MM.1S (cell line): ENCODE measurements at regions not wholly inside any gene's neighbourhood (a gene's known extent, or its start where the extent isn't known, plus 50 kb on each side); places are given as distances from the start of the nearest gene placed in this dataset.

Source experiments
- DNase-seq: peaks from one replicate; pipeline ENCODE4 v3.0.0-alpha.2; 2015
- H2AFZ ChIP-seq: fragments of 300-600 bp; sonication (generic); 2 replicates; pipeline ENCODE4 v1.6.0; 2016; ENCODE audit warnings: antibody characterized with exemption, low read length
- H3F3A ChIP-seq: fragments of 300-600 bp; sonication (generic); 2 replicates; pipeline ENCODE4 v1.6.1; 2016; ENCODE audit warnings: mild to moderate bottlenecking, antibody characterized with exemption, low read length, moderate library complexity, mixed read lengths; ENCODE audit not compliant: insufficient read depth
- H3K27ac ChIP-seq: fragments of 300-600 bp; sonication (generic); 2 replicates; pipeline ENCODE4 v1.5.1; 2016; ENCODE audit warnings: mild to moderate bottlenecking, low read length
- H3K27me3 ChIP-seq: fragments of 300-600 bp; sonication (generic); replicated peaks from 2 replicates; pipeline ENCODE4 v1.6.0; 2016; ENCODE audit warnings: low read length; ENCODE audit not compliant: insufficient read depth
- H3K36me3 ChIP-seq: fragments of 300-600 bp; sonication (generic); replicated peaks from 2 replicates; pipeline ENCODE4 v1.6.1; 2016; ENCODE audit warnings: mild to moderate bottlenecking, low read length, mixed read lengths; ENCODE audit not compliant: insufficient read depth
- H3K4me1 ChIP-seq: fragments of 300-600 bp; sonication (generic); 2 replicates; pipeline ENCODE4 v1.6.1; 2016; ENCODE audit warnings: low read length, mixed read lengths
- H3K4me2 ChIP-seq: fragments of 300-600 bp; sonication (generic); 2 replicates; pipeline ENCODE4 v1.6.0; 2016; ENCODE audit warnings: low read depth, low read length
- H3K4me3 ChIP-seq: fragments of 300-600 bp; sonication (generic); 2 replicates; pipeline ENCODE4 v1.5.1; 2016; ENCODE audit warnings: low read length, mixed read lengths
- H3K79me2 ChIP-seq: fragments of 300-600 bp; sonication (generic); 2 replicates; pipeline ENCODE4 v1.6.1; 2016; ENCODE audit warnings: mixed run types, low read length, mixed read lengths
- H3K9ac ChIP-seq: fragments of 300-600 bp; sonication (generic); 2 replicates; pipeline ENCODE4 v1.6.1; 2016; ENCODE audit warnings: low read length, mixed read lengths
- H3K9me2 ChIP-seq: fragments of 300-600 bp; sonication (generic); replicated peaks from 2 replicates; pipeline ENCODE4 v1.6.1; 2016; ENCODE audit warnings: mild to moderate bottlenecking, low read length, mixed read lengths; ENCODE audit not compliant: insufficient read depth
- H3K9me3 ChIP-seq: fragments of 300-600 bp; sonication (generic); replicated peaks from 2 replicates; pipeline ENCODE4 v1.6.1; 2016; ENCODE audit warnings: mild to moderate bottlenecking, low read length, mixed read lengths; ENCODE audit not compliant: insufficient read depth
- H4K20me1 ChIP-seq: fragments of 300-600 bp; sonication (generic); 2 replicates; pipeline ENCODE4 v1.6.1; 2016; ENCODE audit warnings: mild to moderate bottlenecking, low read length, moderate library complexity, mixed read lengths; ENCODE audit not compliant: insufficient read depth
- EZH2 ChIP-seq: fragments of 300-600 bp; sonication (generic); optimal IDR thresholded peaks from 2 replicates; pipeline ENCODE3; 2017; ENCODE audit warnings: low read depth, mild to moderate bottlenecking, antibody characterized with exemption, low read length, mixed read lengths
- EZH2phosphoT487 ChIP-seq: fragments of 300-600 bp; sonication (generic); IDR thresholded peaks from 2 replicates; pipeline ENCODE4 v1.6.1; 2018; ENCODE audit warnings: antibody characterized with exemption, low read length
- TF ChIP-seq, protein P1 (sequence below): fragments of 300-600 bp; sonication (generic); IDR thresholded peaks from 2 replicates; pipeline ENCODE4 v1.5.1; 2016; ENCODE audit warnings: antibody characterized with exemption, low read length, mixed read lengths

DNA sequence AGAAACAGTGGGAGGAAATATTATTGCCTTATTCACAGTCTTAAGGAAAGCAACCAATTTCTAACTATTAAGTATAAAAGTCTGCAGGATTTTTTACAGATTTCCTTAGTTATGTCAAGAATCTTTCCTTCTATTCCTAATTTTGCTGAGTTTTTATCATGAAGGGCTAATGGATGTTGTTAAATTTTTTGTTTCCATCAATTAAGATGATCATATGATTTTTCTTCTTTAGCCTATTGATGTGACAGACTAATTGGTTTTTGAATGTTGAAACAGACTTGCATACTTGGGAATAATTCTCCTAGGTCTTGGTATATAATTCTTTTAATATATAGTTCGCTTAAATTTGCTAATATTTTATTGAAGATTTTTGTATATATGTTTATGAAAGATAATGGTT lies 569.1 kb upstream of the KCND2 start:
- Histone ChIP-seq H3K9me3 (no peaks in the 10 kb centered on the region), H2AFZ (no peak overlapping the region), H3K36me3 (no peaks in the 10 kb centered on the region), H3K4me2 (no peak overlapping the region), H3K79me2 (no peaks in the 10 kb centered on the region), H4K20me1 (no peaks in the 10 kb centered on the region), H3K27ac (no peak overlapping the region), H3K4me1 (peaks cover 25% of the 10 kb centered on the region), H3K9ac (no peak overlapping the region), H3K4me3 (no peak overlapping the region), H3F3A (peaks cover 15% of the 10 kb centered on the region), H3K27me3 (no peaks in the 10 kb centered on the region), H3K9me2 (no peaks in the 10 kb centered on the region)
- TF ChIP-seq EZH2 = no peak
- TF ChIP-seq EZH2phosphoT487 = no peak
- TF ChIP-seq, protein P1, sequence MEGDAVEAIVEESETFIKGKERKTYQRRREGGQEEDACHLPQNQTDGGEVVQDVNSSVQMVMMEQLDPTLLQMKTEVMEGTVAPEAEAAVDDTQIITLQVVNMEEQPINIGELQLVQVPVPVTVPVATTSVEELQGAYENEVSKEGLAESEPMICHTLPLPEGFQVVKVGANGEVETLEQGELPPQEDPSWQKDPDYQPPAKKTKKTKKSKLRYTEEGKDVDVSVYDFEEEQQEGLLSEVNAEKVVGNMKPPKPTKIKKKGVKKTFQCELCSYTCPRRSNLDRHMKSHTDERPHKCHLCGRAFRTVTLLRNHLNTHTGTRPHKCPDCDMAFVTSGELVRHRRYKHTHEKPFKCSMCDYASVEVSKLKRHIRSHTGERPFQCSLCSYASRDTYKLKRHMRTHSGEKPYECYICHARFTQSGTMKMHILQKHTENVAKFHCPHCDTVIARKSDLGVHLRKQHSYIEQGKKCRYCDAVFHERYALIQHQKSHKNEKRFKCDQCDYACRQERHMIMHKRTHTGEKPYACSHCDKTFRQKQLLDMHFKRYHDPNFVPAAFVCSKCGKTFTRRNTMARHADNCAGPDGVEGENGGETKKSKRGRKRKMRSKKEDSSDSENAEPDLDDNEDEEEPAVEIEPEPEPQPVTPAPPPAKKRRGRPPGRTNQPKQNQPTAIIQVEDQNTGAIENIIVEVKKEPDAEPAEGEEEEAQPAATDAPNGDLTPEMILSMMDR = no peak
- DNase-seq = no peak

DNA sequence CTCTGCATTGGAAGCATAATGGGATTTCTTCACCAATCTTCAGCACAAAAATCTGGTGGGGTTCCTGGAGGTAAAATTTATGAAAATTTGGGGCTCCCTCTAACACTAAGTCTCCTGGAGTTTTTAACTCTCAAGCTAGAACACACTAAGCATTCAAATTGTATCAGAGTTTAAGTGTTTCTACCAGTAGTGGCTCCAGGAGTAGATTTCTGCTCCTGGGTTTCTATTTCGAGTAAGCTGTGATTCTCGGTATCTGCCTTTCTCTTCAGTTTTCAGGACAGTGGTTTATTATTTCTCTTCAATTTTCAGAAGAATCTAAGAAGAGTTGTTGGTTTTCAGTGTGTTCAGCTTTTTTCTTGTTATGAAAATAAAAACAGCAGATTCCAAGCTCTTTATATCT lies 566.4 kb upstream of the KCND2 start:
- Histone ChIP-seq H3K27me3 (no peaks in the 10 kb centered on the region), H3K36me3 (no peaks in the 10 kb centered on the region), H3K79me2 (no peaks in the 10 kb centered on the region), H3K4me3 (peak overlapping the region; percentile 21), H3K9me3 (no peaks in the 10 kb centered on the region), H3K4me1 (peaks cover 36% of the 10 kb centered on the region), H3K27ac (peak overlapping the region; percentile 49; the same call in 1 of the 2 replicates), H4K20me1 (no peaks in the 10 kb centered on the region), H3K9me2 (no peaks in the 10 kb centered on the region), H3F3A (peaks cover 22% of the 10 kb centered on the region), H3K4me2 (peak overlapping the region; percentile 56), H2AFZ (peak overlapping the region; percentile 38), H3K9ac (peak overlapping the region; percentile 4; the same call in 1 of the 2 replicates)
- TF ChIP-seq, protein P1 = no peak
- TF ChIP-seq EZH2 (no peak), EZH2phosphoT487 (no peak)
- DNase-seq = peak; percentile 51

DNA sequence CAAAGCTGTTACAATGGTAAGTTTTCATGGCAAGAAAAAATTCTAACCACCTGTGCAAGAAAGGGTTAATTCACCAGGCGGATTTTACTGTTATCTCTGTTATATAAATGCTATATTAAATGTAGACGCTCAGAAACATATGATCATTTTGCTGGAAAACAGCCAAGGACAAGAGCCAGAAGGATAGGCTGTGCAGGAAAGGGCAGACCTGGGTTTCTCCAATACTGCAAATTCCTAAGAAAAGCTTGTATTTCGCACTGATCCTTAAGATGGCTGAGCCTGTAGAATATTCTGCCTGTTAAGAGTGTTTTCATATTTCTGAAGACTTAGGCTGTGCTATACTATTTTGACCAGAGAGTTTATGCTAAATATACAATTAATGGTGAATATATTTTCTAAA lies 564.1 kb upstream of the KCND2 start:
- Histone ChIP-seq H3K79me2 (no peaks in the 10 kb centered on the region), H3K4me3 (no peak overlapping the region), H3K4me1 (peaks cover 36% of the 10 kb centered on the region), H2AFZ (no peak overlapping the region), H3K27ac (no peak overlapping the region), H3K4me2 (no peak overlapping the region), H4K20me1 (no peaks in the 10 kb centered on the region), H3K9ac (no peak overlapping the region), H3K9me3 (no peaks in the 10 kb centered on the region), H3F3A (peaks cover 22% of the 10 kb centered on the region), H3K27me3 (no peaks in the 10 kb centered on the region), H3K9me2 (no peaks in the 10 kb centered on the region), H3K36me3 (no peaks in the 10 kb centered on the region)
- TF ChIP-seq, protein P1 = no peak
- no peak for TF ChIP-seq EZH2phosphoT487
- no peak for TF ChIP-seq EZH2
- no peak for DNase-seq
